WERI-Rb-1 (cell line): ENCODE measurements at regions not wholly inside any gene's neighbourhood (a gene's known extent, or its start where the extent isn't known, plus 50 kb on each side); places are given as distances from the start of the nearest gene placed in this dataset.

Experiments used
- DNase-seq: peaks from one replicate; pipeline ENCODE4 v3.0.0-alpha.2; 2020
- H3K27ac ChIP-seq: fragments of 250-450 bp; sonication (Bioruptor Pico); 2 replicates; pipeline ENCODE4 v1.5.1; 2020; ENCODE audit warnings: mild to moderate bottlenecking, moderate library complexity
- H3K27me3 ChIP-seq: fragments of 250-450 bp; sonication (Bioruptor Pico); 2 replicates; pipeline ENCODE4 v1.5.1; 2021; ENCODE audit warnings: mild to moderate bottlenecking, low read depth, moderate library complexity; ENCODE audit not compliant: insufficient read depth, severe bottlenecking
- H3K36me3 ChIP-seq: fragments of 250-450 bp; sonication (Bioruptor Pico); 2 replicates; pipeline ENCODE4 v1.5.1; 2020; ENCODE audit warnings: mild to moderate bottlenecking, moderate library complexity
- H3K4me3 ChIP-seq: 2 replicates; pipeline ENCODE4 v1.5.1; 2011; ENCODE audit warnings: low read depth, mild to moderate bottlenecking, control low read depth, low read length
- H3K9me3 ChIP-seq: fragments of 250-450 bp; sonication (Bioruptor Pico); 2 replicates; pipeline ENCODE4 v1.5.1; 2021; ENCODE audit warnings: mild to moderate bottlenecking, moderate library complexity; ENCODE audit not compliant: severe bottlenecking
- CTCF ChIP-seq: IDR thresholded peaks from 2 replicates; pipeline ENCODE4 v1.5.1; 2011; ENCODE audit warnings: low read depth, mild to moderate bottlenecking, control low read depth, inconsistent platforms, low read length

GRCh38 chr18:7288544-7288943, 57.7 kb downstream of the LRRC30 start:
- TF ChIP-seq CTCF, result no peak
- Histone ChIP-seq H3K4me3 (no peak overlapping the region), H3K9me3 (no peaks in the 10 kb centered on the region), H3K27ac (no peak overlapping the region), H3K27me3 (no peaks in the 10 kb centered on the region), H3K36me3 (no peaks in the 10 kb centered on the region)
- DNase-seq, result no peak

GRCh38 chr18:7290077-7290476, 59.2 kb downstream of the LRRC30 start:
- peak; percentile 48 for DNase-seq
- Histone ChIP-seq H3K4me3 (no peak overlapping the region), H3K27ac (no peak overlapping the region), H3K9me3 (no peaks in the 10 kb centered on the region), H3K36me3 (no peaks in the 10 kb centered on the region), H3K27me3 (no peaks in the 10 kb centered on the region)
- TF ChIP-seq CTCF, result no peak

- DNase-seq, result no peak
- Histone ChIP-seq H3K36me3 (no peaks in the 10 kb centered on the region), H3K27me3 (no peaks in the 10 kb centered on the region), H3K27ac (no peak overlapping the region), H3K9me3 (no peaks in the 10 kb centered on the region), H3K4me3 (no peak overlapping the region)
- no peak for TF ChIP-seq CTCF
Observed at GRCh38 chr18:7291046-7291445, 60.2 kb downstream of the LRRC30 start.

- no peak for DNase-seq
- Histone ChIP-seq H3K36me3 (no peaks in the 10 kb centered on the region), H3K9me3 (peaks cover 3% of the 10 kb centered on the region), H3K27me3 (peaks cover 13% of the 10 kb centered on the region), H3K4me3 (no peak overlapping the region), H3K27ac (no peak overlapping the region)
- no peak for TF ChIP-seq CTCF
Observed at GRCh38 chr18:7298149-7298548, 67.3 kb downstream of the LRRC30 start.

- H3K27ac ChIP-seq, result no peak overlapping the region
- H3K4me3 ChIP-seq, result no peak overlapping the region
- TF ChIP-seq CTCF, result no peak
- H3K36me3 ChIP-seq, result no peaks in the 10 kb centered on the region
- peaks cover 29% of the 10 kb centered on the region for H3K27me3 ChIP-seq
- no peak for DNase-seq
- H3K9me3 ChIP-seq, result peaks cover 3% of the 10 kb centered on the region
Observed at GRCh38 chr18:7301094-7301493, 70.2 kb downstream of the LRRC30 start.

- H3K27me3 ChIP-seq, result peaks cover 45% of the 10 kb centered on the region
- H3K4me3 ChIP-seq, result no peak overlapping the region
- H3K36me3 ChIP-seq, result no peaks in the 10 kb centered on the region
- H3K27ac ChIP-seq, result no peak overlapping the region
- DNase-seq, result peak; percentile 52
- H3K9me3 ChIP-seq, result peaks cover 3% of the 10 kb centered on the region
- no peak for TF ChIP-seq CTCF
Observed at GRCh38 chr18:7303316-7304060, 72.6 kb downstream of the LRRC30 start.
